ENCODE measurements at regions not wholly inside any gene's neighbourhood (a gene's known extent, or its start where the extent isn't known, plus 50 kb on each side); places are given as distances from the start of the nearest gene placed in this dataset.
"Not testable (repeated sequence)": the region's sequence is repeated elsewhere in the genome, so short reads cannot be mapped to it uniquely, and the experiment has no call there.

GRCh38 chr13:76829572-76830327 lies 56.5 kb downstream of the KCTD12 start:
- ATAC-seq (no peak), DNase-seq (no peak)

GRCh38 chr13:76828316-76828741 lies 57.9 kb downstream of the KCTD12 start:
- ATAC-seq (peak; percentile 77), DNase-seq (no peak)

- ATAC-seq: no peak
These were observed 59.7 kb downstream of the KCTD12 start for GRCh38 chr13:76826527-76826926.

GRCh38 chr13:76825430-76825829 lies 60.8 kb downstream of the KCTD12 start:
- no peak for DNase-seq
- no peak for ATAC-seq

More at GRCh38 chr13:76826527-76826926, 59.7 kb downstream of the KCTD12 start:
- no peak for DNase-seq

- no peak for DNase-seq
- no peak for ATAC-seq
These were observed 62.2 kb downstream of the KCTD12 start for GRCh38 chr13:76823969-76824368.

GRCh38 chr13:76822698-76823267 lies 63.4 kb downstream of the KCTD12 start:
- no peak for ATAC-seq

GRCh38 chr13:76821222-76821621 lies 65.0 kb downstream of the KCTD12 start:
- DNase-seq: not testable (repeated sequence)

More at GRCh38 chr13:76822698-76823267, 63.4 kb downstream of the KCTD12 start:
- no peak for DNase-seq

GRCh38 chr13:76820759-76821158 lies 65.4 kb downstream of the KCTD12 start:
- no peak for DNase-seq

More at GRCh38 chr13:76821222-76821621, 65.0 kb downstream of the KCTD12 start:
- not testable (repeated sequence) for ATAC-seq

GRCh38 chr13:76816394-76816793 lies 69.8 kb downstream of the KCTD12 start:
- ATAC-seq: no peak
- DNase-seq: no peak

More at GRCh38 chr13:76820759-76821158, 65.4 kb downstream of the KCTD12 start:
- ATAC-seq: no peak

GRCh38 chr13:76815344-76815743 lies 70.9 kb downstream of the KCTD12 start:
- DNase-seq (no peak), ATAC-seq (no peak)

- no peak for DNase-seq
These were observed 72.3 kb downstream of the KCTD12 start for GRCh38 chr13:76813891-76814290.

GRCh38 chr13:76813000-76813691 lies 73.1 kb downstream of the KCTD12 start:
- ATAC-seq: no peak
- DNase-seq: no peak

More at GRCh38 chr13:76813891-76814290, 72.3 kb downstream of the KCTD12 start:
- ATAC-seq: no peak

GRCh38 chr13:76812206-76812897 lies 73.9 kb downstream of the KCTD12 start:
- DNase-seq (no peak), ATAC-seq (no peak)

GRCh38 chr13:76809389-76809788 lies 76.8 kb downstream of the KCTD12 start:
- ATAC-seq (no peak), DNase-seq (no peak)

- no peak for ATAC-seq
- no peak for DNase-seq
These were observed 77.3 kb downstream of the KCTD12 start for GRCh38 chr13:76808927-76809326.

- DNase-seq (no peak), ATAC-seq (no peak)
These were observed 81.4 kb downstream of the KCTD12 start for GRCh38 chr13:76804801-76805200.

- DNase-seq (no peak), ATAC-seq (no peak)
These were observed 82.4 kb downstream of the KCTD12 start for GRCh38 chr13:76803831-76804230.

GRCh38 chr13:76800943-76801342 lies 85.3 kb downstream of the KCTD12 start:
- no peak for DNase-seq
- no peak for ATAC-seq

- ATAC-seq (no peak), DNase-seq (no peak)
These were observed 86.5 kb downstream of the KCTD12 start for GRCh38 chr13:76799696-76800095.

- DNase-seq (no peak), ATAC-seq (no peak)
These were observed 88.2 kb downstream of the KCTD12 start for GRCh38 chr13:76798037-76798436.

- DNase-seq (no peak), ATAC-seq (no peak)
These were observed 88.8 kb downstream of the KCTD12 start for GRCh38 chr13:76797361-76797760.

- ATAC-seq: no peak
- no peak for DNase-seq
These were observed 89.4 kb downstream of the KCTD12 start for GRCh38 chr13:76796851-76797250.

Measured in stimulated activated naive CD8-positive, alpha-beta T cell treated with anti-CD3 and anti-CD28 coated beads, Interleukin-15, Interleukin-2, amounts not matched to agents 100 U/mL and 50 U/mL, for 24 hours (primary cell).